ENCODE measurements at regions not wholly inside any gene's neighbourhood (a gene's known extent, or its start where the extent isn't known, plus 50 kb on each side); places are given as distances from the start of the nearest gene placed in this dataset.

DNA sequence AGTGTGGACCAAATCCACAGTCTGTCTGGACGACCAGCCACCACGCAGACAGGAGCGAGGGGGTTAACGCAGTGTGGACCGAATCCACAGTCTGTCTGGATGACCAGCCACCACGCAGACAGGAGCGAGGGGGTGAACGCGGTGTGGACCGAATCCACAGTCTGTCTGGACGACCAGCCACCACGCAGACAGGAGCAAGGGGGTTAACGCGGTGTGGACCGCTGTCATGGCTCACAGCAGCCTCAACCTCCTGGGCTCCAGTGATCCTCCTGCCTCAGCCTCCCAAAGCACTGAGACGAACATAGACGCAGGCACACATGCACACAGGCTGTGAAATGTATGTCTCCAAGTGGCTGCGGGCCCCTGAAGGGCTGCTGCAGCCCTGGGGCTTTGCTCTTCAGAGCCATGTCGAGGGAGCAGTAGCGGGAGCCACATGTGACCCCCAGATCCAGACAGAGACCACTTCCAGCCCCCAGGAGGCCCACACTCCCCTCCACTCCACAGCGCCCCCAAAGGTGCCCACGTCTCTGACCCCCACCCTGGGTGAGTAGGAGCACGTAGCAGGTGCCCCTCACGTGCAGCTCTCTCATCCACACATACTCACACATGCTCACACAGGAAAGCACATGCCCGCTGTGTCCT is 98.1 kb downstream of the YTHDF1 start:
- TF ChIP-seq, protein P1, sequence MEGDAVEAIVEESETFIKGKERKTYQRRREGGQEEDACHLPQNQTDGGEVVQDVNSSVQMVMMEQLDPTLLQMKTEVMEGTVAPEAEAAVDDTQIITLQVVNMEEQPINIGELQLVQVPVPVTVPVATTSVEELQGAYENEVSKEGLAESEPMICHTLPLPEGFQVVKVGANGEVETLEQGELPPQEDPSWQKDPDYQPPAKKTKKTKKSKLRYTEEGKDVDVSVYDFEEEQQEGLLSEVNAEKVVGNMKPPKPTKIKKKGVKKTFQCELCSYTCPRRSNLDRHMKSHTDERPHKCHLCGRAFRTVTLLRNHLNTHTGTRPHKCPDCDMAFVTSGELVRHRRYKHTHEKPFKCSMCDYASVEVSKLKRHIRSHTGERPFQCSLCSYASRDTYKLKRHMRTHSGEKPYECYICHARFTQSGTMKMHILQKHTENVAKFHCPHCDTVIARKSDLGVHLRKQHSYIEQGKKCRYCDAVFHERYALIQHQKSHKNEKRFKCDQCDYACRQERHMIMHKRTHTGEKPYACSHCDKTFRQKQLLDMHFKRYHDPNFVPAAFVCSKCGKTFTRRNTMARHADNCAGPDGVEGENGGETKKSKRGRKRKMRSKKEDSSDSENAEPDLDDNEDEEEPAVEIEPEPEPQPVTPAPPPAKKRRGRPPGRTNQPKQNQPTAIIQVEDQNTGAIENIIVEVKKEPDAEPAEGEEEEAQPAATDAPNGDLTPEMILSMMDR (IDR thresholded peaks at IDR 0.05): no peak

DNA sequence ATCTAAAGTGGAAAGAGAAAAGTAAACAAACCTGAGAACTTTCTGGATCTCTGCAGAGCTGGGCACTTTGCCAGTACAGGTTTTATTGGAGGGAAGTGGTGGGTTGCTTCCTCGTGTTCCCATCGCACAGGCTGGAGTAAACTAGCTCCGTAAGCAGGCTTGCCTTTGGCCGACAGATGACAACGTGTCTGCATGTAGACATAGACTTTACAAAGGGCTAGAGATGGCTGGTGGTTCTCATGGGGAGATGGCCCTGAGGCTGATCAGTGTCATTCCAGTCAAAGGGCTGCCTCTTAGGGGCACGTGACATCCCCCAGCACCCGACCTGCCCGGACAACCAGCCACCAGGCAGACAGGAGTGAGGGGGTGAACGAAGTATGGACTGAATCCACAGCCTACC is 98.8 kb downstream of the YTHDF1 start:
- TF ChIP-seq, protein P1 (IDR thresholded peaks at IDR 0.05): no peak

DNA sequence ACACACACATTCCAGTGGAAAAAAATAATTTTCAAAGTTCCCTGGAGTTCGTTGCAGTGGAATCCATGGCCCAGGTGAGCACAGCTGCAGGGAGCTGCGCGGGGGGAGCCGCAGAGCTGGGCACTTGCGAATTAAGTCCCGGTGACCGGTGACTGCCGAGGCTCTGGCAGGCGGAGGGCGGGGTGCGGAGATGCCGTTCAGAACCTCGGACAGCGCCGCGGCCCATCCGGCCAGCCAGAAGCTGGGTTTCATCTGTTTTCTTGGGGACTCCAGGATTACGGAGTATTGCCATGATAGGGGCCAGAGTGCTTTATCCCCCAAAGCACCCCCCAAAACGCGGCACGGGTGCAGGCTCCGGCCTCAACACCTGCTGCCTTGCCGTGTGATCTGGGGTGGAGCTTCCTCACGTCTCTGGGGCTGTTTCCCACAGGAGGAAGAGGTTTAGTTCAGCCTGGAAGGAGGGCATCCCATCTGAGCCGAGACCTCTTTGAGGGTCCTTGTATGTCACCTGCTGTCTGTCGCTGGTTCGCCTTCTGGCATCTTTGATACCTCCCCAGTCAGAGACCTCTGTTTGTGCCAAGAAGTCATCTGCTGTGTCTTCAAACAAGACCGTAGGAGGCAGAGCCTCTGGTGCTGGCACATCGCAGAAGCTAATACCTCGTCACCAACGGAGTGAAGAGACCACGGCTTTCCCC is 99.4 kb downstream of the YTHDF1 start:
- TF ChIP-seq, protein P1 (IDR thresholded peaks at IDR 0.05): no peak

DNA sequence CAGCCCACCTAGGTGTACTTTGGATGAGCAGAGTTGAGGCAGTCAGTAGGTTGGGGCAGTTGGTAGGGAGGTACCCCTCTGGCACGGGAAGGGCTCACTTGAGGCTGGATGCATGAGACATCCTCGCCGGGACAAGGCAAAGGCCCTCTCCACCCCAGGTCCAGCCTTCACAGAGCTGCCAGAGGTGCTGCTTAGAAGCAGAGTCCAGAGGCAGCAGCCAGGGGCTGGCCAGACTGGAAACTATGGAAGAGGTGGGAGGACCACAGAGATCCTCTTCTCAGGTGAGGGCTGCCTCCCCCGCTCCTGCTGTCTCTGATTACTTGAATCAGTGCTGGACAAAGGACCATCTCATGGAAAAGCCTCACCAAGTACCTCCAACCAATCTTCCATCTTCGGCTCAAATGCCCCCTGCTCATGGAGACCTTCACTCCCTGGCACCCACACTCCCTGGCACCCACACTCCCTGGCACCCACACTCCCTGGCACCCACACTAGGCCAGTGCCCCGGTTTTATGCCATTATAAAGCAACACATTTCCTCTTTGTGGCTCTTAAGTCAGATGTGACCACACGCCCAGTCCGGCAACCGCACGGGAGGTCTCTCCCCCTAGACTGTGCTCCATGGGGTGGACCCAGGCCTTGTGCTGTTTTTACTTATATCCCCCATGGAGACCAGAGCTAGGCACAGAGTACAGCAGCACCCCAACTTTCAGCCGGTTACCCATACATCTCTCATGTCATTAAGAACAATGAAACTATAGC is 100.1 kb downstream of the YTHDF1 start:
- TF ChIP-seq, protein P1 (IDR thresholded peaks at IDR 0.05): no peak

DNA sequence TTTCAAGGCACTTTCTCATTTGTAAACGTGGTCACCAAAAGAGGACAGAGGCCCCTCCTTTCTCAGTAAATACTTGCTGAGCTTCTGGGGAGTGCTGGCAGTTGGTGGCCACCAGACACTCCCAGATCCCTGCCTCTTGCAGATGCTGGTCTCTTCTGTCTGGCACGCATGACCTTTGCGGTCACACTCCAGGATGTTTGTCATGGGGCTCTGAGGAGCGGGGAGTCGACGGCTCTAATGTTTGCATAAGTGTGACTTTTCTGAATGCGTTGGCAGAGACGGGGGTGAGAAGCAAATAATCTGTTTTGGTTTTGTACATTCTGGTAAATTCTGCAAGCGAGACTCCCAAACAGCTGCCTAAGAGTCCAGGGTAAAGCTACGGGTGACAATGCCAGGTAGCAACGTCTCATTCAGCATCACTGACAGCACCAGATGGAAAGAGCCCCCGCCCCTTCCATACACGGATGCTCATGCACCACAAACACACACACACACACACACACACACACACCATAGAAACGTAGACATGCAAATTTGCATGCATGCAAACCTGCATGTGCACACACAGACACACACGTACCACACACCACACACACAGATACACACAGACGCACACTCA is 101.1 kb downstream of the YTHDF1 start:
- TF ChIP-seq, protein P1 (IDR thresholded peaks at IDR 0.05): no peak

DNA sequence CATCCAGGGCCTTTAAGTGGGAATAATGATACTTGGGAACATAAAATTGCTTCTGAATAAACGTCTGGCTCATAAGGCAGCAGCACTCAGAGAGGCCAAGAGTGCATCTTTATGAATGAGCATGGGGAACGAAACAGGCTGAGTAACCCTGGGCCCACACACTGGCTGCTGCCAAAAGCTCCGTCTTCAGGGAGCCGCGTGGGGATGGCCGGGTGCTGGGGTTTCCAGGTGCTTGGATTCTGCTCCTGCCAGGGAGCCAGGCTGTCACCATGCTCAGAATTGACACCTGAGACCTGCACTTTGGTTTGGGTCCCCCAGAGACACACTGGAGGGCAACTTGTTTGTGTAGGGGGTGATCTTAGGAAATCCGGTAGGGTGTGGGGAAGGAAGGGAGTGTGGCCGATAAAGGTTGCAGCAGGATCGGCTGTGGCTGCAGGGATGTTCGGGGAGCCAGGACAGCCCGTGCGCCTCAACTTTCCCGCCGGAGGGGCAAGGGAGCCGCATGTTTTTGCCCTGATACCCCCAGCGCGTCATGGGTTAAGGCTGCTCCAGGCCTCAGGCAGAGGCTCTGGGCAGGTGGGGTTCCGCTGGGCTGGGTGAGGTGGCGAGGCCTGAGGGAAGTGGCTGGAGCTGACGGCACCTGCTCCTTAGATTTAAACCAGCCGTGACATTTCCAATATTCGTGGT is 101.8 kb downstream of the YTHDF1 start:
- TF ChIP-seq, protein P1 (IDR thresholded peaks at IDR 0.05): no peak
